WTC11 (cell line): ENCODE measurements at regions not wholly inside any gene's neighbourhood (a gene's known extent, or its start where the extent isn't known, plus 50 kb on each side); places are given as distances from the start of the nearest gene placed in this dataset.

Experiments
- TF ChIP-seq, protein P1 (sequence below): fragments of 200-600 bp; IDR thresholded peaks from 2 replicates; pipeline ENCODE4 v1.8.0; 2022; ENCODE audit warnings: antibody characterized with exemption
- TF ChIP-seq, protein P2 (sequence below): sonication (generic); formaldehyde crosslinking; IDR thresholded peaks from 2 replicates; pipeline ENCODE4 v1.8.1; 2023; ENCODE audit warnings: mild to moderate bottlenecking, moderate library complexity, missing genetic modification reagents
- TF ChIP-seq, protein P3 (sequence below): sonication (generic); formaldehyde crosslinking; conservative IDR thresholded peaks from 2 replicates; pipeline ENCODE4 v1.8.1; 2022; ENCODE audit warnings: mild to moderate bottlenecking, missing genetic modification reagents

DNA sequence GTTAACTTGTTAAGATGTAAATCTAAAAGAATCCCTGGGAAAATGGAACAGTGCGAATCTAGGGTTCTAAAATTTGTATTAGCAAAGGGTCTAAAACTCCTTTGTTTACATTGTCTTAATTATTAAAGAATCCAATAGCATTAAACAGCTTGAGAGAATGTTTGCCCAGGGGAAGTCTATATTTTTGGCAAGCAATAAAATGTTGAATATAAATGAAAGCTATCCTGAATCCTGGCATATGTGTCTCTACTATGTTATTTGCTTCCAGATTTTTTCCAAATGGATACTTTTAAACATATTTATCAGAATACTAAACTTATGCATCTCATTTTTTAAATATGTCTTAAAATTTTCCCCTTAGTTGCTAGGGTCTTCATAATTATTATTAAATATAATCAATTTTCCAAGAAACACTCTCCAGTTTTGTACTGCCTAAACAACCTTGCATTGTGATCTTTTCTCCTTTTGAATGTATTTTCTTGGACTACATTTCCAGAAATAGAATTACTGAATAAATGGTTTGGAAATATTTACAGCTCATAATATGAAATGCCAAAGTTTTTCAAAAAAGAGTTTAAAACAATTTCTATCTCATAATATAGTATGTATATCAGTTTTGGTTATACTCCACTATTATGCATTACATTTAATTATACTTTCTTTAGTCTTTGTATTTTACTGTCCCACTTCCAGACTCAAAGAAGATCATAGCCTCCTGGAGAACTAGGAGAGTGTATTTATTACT is 304.8 kb downstream of the USP25 start:
- TF ChIP-seq, protein P1, sequence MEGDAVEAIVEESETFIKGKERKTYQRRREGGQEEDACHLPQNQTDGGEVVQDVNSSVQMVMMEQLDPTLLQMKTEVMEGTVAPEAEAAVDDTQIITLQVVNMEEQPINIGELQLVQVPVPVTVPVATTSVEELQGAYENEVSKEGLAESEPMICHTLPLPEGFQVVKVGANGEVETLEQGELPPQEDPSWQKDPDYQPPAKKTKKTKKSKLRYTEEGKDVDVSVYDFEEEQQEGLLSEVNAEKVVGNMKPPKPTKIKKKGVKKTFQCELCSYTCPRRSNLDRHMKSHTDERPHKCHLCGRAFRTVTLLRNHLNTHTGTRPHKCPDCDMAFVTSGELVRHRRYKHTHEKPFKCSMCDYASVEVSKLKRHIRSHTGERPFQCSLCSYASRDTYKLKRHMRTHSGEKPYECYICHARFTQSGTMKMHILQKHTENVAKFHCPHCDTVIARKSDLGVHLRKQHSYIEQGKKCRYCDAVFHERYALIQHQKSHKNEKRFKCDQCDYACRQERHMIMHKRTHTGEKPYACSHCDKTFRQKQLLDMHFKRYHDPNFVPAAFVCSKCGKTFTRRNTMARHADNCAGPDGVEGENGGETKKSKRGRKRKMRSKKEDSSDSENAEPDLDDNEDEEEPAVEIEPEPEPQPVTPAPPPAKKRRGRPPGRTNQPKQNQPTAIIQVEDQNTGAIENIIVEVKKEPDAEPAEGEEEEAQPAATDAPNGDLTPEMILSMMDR = no peak
- TF ChIP-seq, protein P2, sequence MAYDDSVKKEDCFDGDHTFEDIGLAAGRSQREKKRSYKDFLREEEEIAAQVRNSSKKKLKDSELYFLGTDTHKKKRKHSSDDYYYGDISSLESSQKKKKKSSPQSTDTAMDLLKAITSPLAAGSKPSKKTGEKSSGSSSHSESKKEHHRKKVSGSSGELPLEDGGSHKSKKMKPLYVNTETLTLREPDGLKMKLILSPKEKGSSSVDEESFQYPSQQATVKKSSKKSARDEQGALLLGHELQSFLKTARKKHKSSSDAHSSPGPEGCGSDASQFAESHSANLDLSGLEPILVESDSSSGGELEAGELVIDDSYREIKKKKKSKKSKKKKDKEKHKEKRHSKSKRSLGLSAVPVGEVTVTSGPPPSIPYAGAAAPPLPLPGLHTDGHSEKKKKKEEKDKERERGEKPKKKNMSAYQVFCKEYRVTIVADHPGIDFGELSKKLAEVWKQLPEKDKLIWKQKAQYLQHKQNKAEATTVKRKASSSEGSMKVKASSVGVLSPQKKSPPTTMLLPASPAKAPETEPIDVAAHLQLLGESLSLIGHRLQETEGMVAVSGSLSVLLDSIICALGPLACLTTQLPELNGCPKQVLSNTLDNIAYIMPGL (CRISPR knock-in tag) = no peak
- TF ChIP-seq, protein P3, sequence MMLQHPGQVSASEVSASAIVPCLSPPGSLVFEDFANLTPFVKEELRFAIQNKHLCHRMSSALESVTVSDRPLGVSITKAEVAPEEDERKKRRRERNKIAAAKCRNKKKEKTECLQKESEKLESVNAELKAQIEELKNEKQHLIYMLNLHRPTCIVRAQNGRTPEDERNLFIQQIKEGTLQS (CRISPR knock-in tag) = no peak
